H1 (cell line): ENCODE measurements at regions not wholly inside any gene's neighbourhood (a gene's known extent, or its start where the extent isn't known, plus 50 kb on each side); places are given as distances from the start of the nearest gene placed in this dataset.

ENCODE experiments used
- CTCF ChIA-PET: fragments of 300-600 bp; sonication (Branson Sonifier 250); formaldehyde crosslinking; loops from one replicate; lab custom pipeline; 2021; ENCODE audit not compliant: partially characterized antibody; lab: Charles Lee
- POLR2A ChIA-PET: fragments of 300-600 bp; sonication (Branson Sonifier 250); formaldehyde crosslinking; loops from one replicate; lab custom pipeline; 2021; ENCODE audit warnings: inconsistent platforms; ENCODE audit not compliant: partially characterized antibody; lab: Charles Lee
- DNase-seq, 2 experiments: peaks; one replicate each; pipeline versions ENCODE4 v3.0.0 to v3.0.0-alpha.2; 2010 to 2022; ENCODE audit warnings: low spot score in 2 of 2, low read depth in 1 of 2, mixed read lengths in 1 of 2
- FAIRE-seq: peaks from 2 replicates; lab custom pipeline; 2011; peaks lifted over from hg19 to GRCh38; lab: Jason Lieb, UNC
- H2AFZ ChIP-seq: 2 replicates; pipeline ENCODE4 v1.8.1; 2012; ENCODE audit warnings: low read length, inconsistent platforms
- H2AK5ac ChIP-seq: 2 replicates; pipeline ENCODE4 v1.6.1; 2013; ENCODE audit warnings: low read depth, low read length
- H2BK120ac ChIP-seq: replicated peaks from 2 replicates; pipeline ENCODE3; 2013; ENCODE audit warnings: low read depth, low read length, inconsistent platforms
- H2BK12ac ChIP-seq: 2 replicates; pipeline ENCODE4 v1.6.1; 2013; ENCODE audit warnings: low read depth, low read length
- H2BK15ac ChIP-seq: 2 replicates; pipeline ENCODE4 v1.6.1; 2013; ENCODE audit warnings: low read length
- H2BK20ac ChIP-seq: 2 replicates; pipeline ENCODE4 v1.6.1; 2013; ENCODE audit warnings: low read length
- H2BK5ac ChIP-seq: 2 replicates; pipeline ENCODE4 v1.6.1; 2013; ENCODE audit warnings: low read depth, low read length
- H3K14ac ChIP-seq: 2 replicates; pipeline ENCODE4 v1.6.1; 2013; ENCODE audit warnings: inconsistent platforms; ENCODE audit not compliant: insufficient read length
- H3K18ac ChIP-seq: 2 replicates; pipeline ENCODE4 v1.6.1; 2013; ENCODE audit warnings: low read length; ENCODE audit errors: extremely low read depth
- H3K23ac ChIP-seq: 2 replicates; pipeline ENCODE4 v1.6.1; 2013; ENCODE audit warnings: inconsistent platforms; ENCODE audit not compliant: insufficient read length
- H3K23me2 ChIP-seq: 2 replicates; pipeline ENCODE4 v1.6.1; 2013; ENCODE audit warnings: low read depth, low read length
- H3K27ac ChIP-seq: 2 replicates; pipeline ENCODE4 v1.6.1; 2011; ENCODE audit warnings: low read depth, low read length, inconsistent platforms
- H3K27me3 ChIP-seq, 4 experiments: replicated peaks in 1 of 4; 1 replicate in 1 of 4; 2 replicates in 3 of 4; pipeline versions ENCODE4 v1.6.1 to v1.8.1; 2011 to 2013; ENCODE audit warnings: low read length in 3 of 4, mild to moderate bottlenecking in 3 of 4, inconsistent platforms in 2 of 4, mixed read lengths in 2 of 4, moderate library complexity in 1 of 4; ENCODE audit not compliant: control insufficient read depth in 3 of 4, insufficient read depth in 3 of 4; ENCODE audit errors: extremely low read depth in 1 of 4
- H3K36me3 ChIP-seq, 4 experiments: 2 replicates each; pipeline versions ENCODE4 v1.6.1 to v1.8.1; 2011 to 2013; ENCODE audit warnings: mild to moderate bottlenecking in 4 of 4, low read length in 3 of 4, moderate library complexity in 2 of 4, control low read depth in 1 of 4, inconsistent platforms in 1 of 4; ENCODE audit not compliant: insufficient read depth in 4 of 4, control insufficient read depth in 2 of 4
- H3K4ac ChIP-seq: replicated peaks from 2 replicates; pipeline ENCODE3; 2013; ENCODE audit warnings: low read length, low read depth, mixed read lengths, inconsistent platforms; ENCODE audit not compliant: insufficient read length
- H3K4me1 ChIP-seq, 4 experiments: replicated peaks in 1 of 4; 1 replicate in 1 of 4; 2 replicates in 3 of 4; pipeline versions ENCODE4 v1.6.1 to v1.8.1; 2011 to 2013; ENCODE audit warnings: low read length in 3 of 4, inconsistent platforms in 2 of 4, mixed read lengths in 1 of 4; ENCODE audit not compliant: insufficient read depth in 4 of 4, control insufficient read depth in 3 of 4
- H3K4me2 ChIP-seq, 2 experiments: 2 replicates each; pipeline versions ENCODE4 v1.6.1 to v1.8.1; 2011 to 2013; ENCODE audit warnings: low read depth in 2 of 2, low read length in 2 of 2, control low read depth in 1 of 2, inconsistent platforms in 1 of 2, mild to moderate bottlenecking in 1 of 2; ENCODE audit not compliant: insufficient read depth in 1 of 2
- H3K4me3 ChIP-seq, 4 experiments: fragments of 200-600, 300-600 bp in 1 of 4; sonication (generic), shearing (Covaris generic), sonication (Bioruptor Twin) in 1 of 4; 2 replicates each; pipeline versions ENCODE4 v1.5.1 to v1.8.1; 2011 to 2016; ENCODE audit warnings: low read length in 4 of 4, low read depth in 3 of 4, control low read depth in 2 of 4, inconsistent platforms in 2 of 4, mild to moderate bottlenecking in 2 of 4, mixed read lengths in 1 of 4, moderate library complexity in 1 of 4; ENCODE audit not compliant: insufficient read depth in 2 of 4; ENCODE audit errors: extremely low read depth in 1 of 4
- H3K56ac ChIP-seq: replicated peaks from 2 replicates; pipeline ENCODE3; 2013; ENCODE audit warnings: low read depth, mild to moderate bottlenecking, mixed read lengths, low read length, inconsistent platforms; ENCODE audit not compliant: insufficient read length
- H3K79me1 ChIP-seq: 2 replicates; pipeline ENCODE4 v1.6.1; 2013; ENCODE audit warnings: low read depth, low read length, control low read depth
- H3K79me2 ChIP-seq, 2 experiments: 2 replicates each; pipeline versions ENCODE4 v1.6.1 to v1.8.1; 2012 to 2013; ENCODE audit warnings: low read length in 2 of 2, mild to moderate bottlenecking in 2 of 2, inconsistent platforms in 1 of 2; ENCODE audit not compliant: insufficient read depth in 2 of 2, control insufficient read depth in 1 of 2
- H3K9ac ChIP-seq, 4 experiments: replicated peaks in 1 of 4; 1 replicate in 1 of 4; 2 replicates in 3 of 4; pipeline versions ENCODE4 v1.6.1 to v1.8.1; 2011 to 2013; ENCODE audit warnings: low read depth in 3 of 4, low read length in 3 of 4, control low read depth in 2 of 4, mild to moderate bottlenecking in 2 of 4, moderate library complexity in 2 of 4, inconsistent platforms in 1 of 4; ENCODE audit errors: extremely low read depth in 1 of 4
- H3K9me3 ChIP-seq, 2 experiments: 2 replicates each; pipeline versions ENCODE4 v1.6.1 to v1.8.1; 2012 to 2013; ENCODE audit warnings: mild to moderate bottlenecking in 2 of 2, moderate library complexity in 2 of 2, control low read depth in 1 of 2, inconsistent platforms in 1 of 2, low read depth in 1 of 2, low read length in 1 of 2, mixed read lengths in 1 of 2; ENCODE audit not compliant: insufficient read depth in 2 of 2
- H4K20me1 ChIP-seq, 2 experiments: replicated peaks in 1 of 2; 2 replicates each; pipeline versions ENCODE3 to v1.8.1; 2011 to 2013; ENCODE audit warnings: inconsistent platforms in 2 of 2, low read length in 2 of 2, mild to moderate bottlenecking in 1 of 2; ENCODE audit not compliant: insufficient read depth in 2 of 2, control insufficient read depth in 1 of 2
- H4K5ac ChIP-seq: 2 replicates; pipeline ENCODE4 v1.6.1; 2013; ENCODE audit warnings: low read length, low read depth, mixed read lengths, inconsistent platforms; ENCODE audit not compliant: insufficient read length
- H4K8ac ChIP-seq: 2 replicates; pipeline ENCODE4 v1.8.0; 2013; ENCODE audit warnings: mild to moderate bottlenecking, moderate library complexity, low read length, inconsistent platforms; ENCODE audit not compliant: insufficient read depth; ENCODE audit errors: extremely low read depth
- H4K91ac ChIP-seq: replicated peaks from 2 replicates; pipeline ENCODE3; 2013; ENCODE audit warnings: low read length, mixed read lengths, inconsistent platforms; ENCODE audit not compliant: insufficient read length
- POLR2AphosphoS5 ChIP-seq: IDR thresholded peaks from 2 replicates; pipeline ENCODE4 v1.6.1; 2011; ENCODE audit warnings: low read depth, low read length
- SAP30 ChIP-seq: fragments of 300-600 bp; sonication (generic); IDR thresholded peaks from 2 replicates; pipeline ENCODE4 v1.7.1; 2012; ENCODE audit warnings: low read length, moderate library complexity, mild to moderate bottlenecking, inconsistent platforms; ENCODE audit not compliant: insufficient read depth, insufficient replicate concordance
- WGBS, 2 experiments: shearing (Covaris generic) in 1 of 2; methylation state at CpG; one replicate each; pipeline versions ENCODE4 v1.1.6 to v1.1.7; 2013 to 2015; ENCODE audit warnings: low lambda C conversion rate in 2 of 2, mixed read lengths in 2 of 2, inconsistent platforms in 1 of 2, low coverage in 1 of 2, missing lambda C conversion rate in 1 of 2; ENCODE audit not compliant: insufficient replicate concordance in 2 of 2, insufficient coverage in 1 of 2, insufficient read length in 1 of 2; ENCODE audit errors: extremely low coverage in 1 of 2, missing lambda C conversion rate in 1 of 2; 5-methylcytosine and 5-hydroxymethylcytosine counted together

- Histone ChIP-seq H2BK5ac (no peak overlapping the region), H3K27ac (no peak overlapping the region), H3K27me3 (no peaks in the 10 kb centered on the region), H2BK120ac (no peak overlapping the region), H3K79me1 (no peaks in the 10 kb centered on the region), H2AK5ac (no peak overlapping the region), H3K36me3 (no peaks in the 10 kb centered on the region), H3K14ac (no peak overlapping the region), H2BK20ac (no peak overlapping the region), H3K23me2 (no peaks in the 10 kb centered on the region), H4K91ac (no peak overlapping the region), H3K4me1 (peaks cover 0 to 2% (median 0%) of the 10 kb centered on the region in 4 experiments; a peak in 2 of 7 replicates), H4K5ac (no peak overlapping the region), H4K8ac (no peak overlapping the region), H3K9me3 (no peaks in the 10 kb centered on the region), H3K4ac (no peak overlapping the region), H2BK12ac (no peak overlapping the region), H3K9ac (no peak overlapping the region), H3K18ac (no peak overlapping the region), H4K20me1 (no peaks in the 10 kb centered on the region), H3K79me2 (no peaks in the 10 kb centered on the region), H3K56ac (no peak overlapping the region), H3K4me2 (no peak overlapping the region), H3K23ac (no peak overlapping the region), H3K4me3 (no peak overlapping the region), H2BK15ac (no peak overlapping the region), H2AFZ (no peak overlapping the region)
- DNase-seq (no peak), FAIRE-seq (no peak)
- POLR2A ChIA-PET, result no interaction called here
- CTCF ChIA-PET, result interaction anchor here (1.1 kb wide), 1 partner anchor 150 kb away, joined by 3 read pairs; no protein-coding TSS in a partner anchor
- WGBS, 2 experiments, result 93% methylated on average over 6 of the region's 6 CpGs; no CpG with 5 or more reads in 1 of the 2 experiments
- TF ChIP-seq SAP30 (no peak), POLR2AphosphoS5 (no peak)
Observed at GRCh38 chr4:188308142-188308541, 168.9 kb downstream of the TRIML1 start.
